Forelimb muscle (tissue), 1 donor: ENCODE measurements at regions not wholly inside any gene's neighbourhood (a gene's known extent, or its start where the extent isn't known, plus 50 kb on each side); places are given as distances from the start of the nearest gene placed in this dataset.
"Not testable (repeated sequence)": the region's sequence is repeated elsewhere in the genome, so short reads cannot be mapped to it uniquely, and the experiment has no call there.

Experiments used
- DNase-seq: peaks from one replicate; pipeline ENCODE4 v3.0.0-alpha.2; 2013; ENCODE audit warnings: low read depth

DNA sequence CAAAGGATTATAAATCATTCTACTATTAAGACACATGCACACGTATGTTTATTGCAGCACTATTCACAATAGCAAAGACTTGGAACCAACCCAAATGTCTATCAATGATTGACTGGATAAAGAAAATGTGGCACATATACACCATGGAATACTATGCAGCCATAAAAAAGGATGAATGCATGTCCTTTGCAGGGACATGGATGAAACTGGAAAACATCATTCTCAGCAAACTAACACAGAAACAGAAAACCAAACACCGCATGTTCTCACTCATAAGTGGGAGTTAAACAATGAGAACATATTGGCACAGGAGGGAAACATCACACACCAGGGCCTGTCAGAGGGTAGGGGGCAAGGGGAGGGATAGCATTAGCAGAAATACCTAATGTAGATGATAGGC lies 646.7 kb upstream of the ARRDC3 start:
- not testable (repeated sequence) for DNase-seq

DNA sequence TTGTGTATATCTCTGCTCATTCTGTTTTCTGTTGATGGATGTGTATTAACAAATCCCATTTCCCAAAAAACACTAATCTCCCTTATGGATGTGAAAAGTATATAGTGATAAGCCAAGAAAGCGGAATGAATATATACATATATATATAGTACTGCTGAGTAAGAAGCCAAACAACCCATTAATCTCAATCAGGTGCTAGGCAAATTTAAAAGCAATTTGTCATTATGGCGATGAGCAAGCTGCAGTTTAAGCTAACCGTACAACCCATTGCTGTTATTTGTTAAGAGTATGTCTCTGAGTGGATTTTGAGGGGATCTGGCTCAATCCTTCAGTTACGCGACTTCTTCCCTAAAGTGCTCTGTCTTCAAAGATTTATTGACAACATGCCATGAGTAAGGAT lies 640.4 kb upstream of the ARRDC3 start:
- DNase-seq = no peak

DNA sequence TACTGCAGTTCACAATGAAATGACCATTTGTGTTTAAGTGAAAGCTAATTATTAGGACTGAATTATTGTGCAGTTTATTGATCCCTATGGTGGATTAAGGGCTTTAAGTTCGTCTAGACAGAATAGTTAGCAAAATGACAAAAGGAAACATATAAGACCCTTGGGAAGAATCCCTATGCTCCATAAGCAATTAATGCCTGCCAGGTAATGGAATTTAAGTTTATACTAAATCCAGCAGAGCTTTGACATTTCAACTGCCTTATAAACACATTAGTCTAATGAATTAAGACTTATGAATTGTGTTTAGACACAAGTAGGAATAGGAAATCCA lies 640.0 kb upstream of the ARRDC3 start:
- DNase-seq = no peak

DNA sequence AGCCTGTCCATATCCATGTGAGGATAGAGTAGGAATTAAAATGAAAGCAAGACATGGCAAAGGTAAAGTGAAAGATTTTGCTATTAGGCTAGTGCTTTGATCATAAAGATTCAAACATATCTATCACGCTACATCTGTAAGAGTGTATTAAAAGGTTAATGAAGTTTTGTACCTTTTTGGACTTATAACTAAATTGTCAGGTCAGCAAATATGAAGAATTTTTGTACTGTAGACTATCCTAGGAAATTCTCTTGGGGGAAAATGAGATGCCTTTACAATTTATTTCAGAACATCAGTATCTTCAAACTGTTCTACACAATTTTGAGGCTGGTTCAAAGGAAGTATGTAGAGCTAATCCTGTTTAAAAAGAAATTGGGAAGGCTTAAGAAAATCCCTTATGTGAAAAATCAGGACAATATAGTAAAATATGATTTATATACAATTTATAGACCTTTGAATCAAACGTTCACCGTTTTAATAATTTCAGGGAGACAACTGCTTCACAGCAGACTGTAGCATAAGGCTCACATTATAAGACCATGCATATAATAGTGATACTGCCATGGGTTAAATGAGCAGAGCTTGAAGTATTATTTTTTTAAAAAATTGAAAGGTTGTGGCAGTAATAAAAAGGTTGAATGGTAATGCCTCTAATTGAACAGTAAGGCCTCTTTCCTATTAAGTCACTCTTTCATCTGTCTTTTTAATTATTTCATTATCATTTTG lies 639.5 kb upstream of the ARRDC3 start:
- DNase-seq = no peak

- no peak for DNase-seq
Observed at GRCh38 chr5:92019376-92019990, 636.4 kb upstream of the ARRDC3 start.

GRCh38 chr5:92017776-92018175 lies 634.7 kb upstream of the ARRDC3 start:
- no peak for DNase-seq

DNA sequence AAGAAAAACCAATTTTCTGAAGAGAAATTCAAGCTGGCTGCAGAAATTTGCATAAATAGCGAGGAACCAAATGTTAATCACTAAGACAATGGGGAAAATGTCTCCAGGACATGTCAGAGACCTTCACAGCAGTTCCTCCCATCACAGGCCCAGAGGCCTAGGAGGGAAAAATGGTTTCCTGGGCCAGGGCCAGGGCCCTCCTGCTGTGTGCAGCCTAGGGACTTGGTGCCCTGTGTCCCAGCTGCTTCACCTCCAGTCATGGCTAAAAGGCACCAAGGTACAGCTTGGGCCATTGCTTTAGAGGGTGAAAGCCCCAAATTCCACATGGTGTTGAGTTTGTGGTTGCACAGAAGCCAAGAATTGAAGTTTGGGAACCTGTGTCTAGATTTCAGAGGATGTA lies 628.7 kb upstream of the ARRDC3 start:
- DNase-seq = not testable (repeated sequence)

- DNase-seq = no peak
Observed at GRCh38 chr5:92003806-92004205, 620.7 kb upstream of the ARRDC3 start.

DNA sequence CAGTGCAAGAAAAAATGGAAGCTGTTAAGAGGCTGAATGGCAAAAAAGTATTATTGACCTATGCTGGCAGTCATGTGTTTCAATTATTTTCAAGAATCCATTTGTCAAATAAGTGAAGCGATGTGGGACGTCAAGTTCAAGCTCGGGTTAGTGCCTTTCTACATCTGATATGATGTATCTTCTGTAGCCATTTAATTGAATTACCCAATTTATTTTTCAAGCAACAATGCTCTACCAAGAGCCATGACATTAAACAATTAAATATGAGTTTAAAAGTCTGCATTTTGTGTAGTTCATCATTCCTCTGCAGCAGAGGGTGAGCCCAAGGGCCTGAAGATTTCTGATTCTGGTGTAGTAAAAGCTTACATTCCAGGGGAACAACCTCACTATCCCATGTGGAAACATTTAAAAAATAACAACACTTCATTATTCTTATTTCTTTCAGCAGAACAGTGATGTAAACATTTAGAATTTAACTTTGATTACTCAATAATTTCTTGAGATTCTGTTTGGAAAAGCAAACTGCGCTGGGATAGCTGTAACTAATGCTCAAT lies 619.7 kb upstream of the ARRDC3 start:
- no peak for DNase-seq

- DNase-seq = no peak
Observed at GRCh38 chr5:91998774-91999173, 615.7 kb upstream of the ARRDC3 start.

- no peak for DNase-seq
Observed at GRCh38 chr5:91983869-91984268, 600.8 kb upstream of the ARRDC3 start.

DNA sequence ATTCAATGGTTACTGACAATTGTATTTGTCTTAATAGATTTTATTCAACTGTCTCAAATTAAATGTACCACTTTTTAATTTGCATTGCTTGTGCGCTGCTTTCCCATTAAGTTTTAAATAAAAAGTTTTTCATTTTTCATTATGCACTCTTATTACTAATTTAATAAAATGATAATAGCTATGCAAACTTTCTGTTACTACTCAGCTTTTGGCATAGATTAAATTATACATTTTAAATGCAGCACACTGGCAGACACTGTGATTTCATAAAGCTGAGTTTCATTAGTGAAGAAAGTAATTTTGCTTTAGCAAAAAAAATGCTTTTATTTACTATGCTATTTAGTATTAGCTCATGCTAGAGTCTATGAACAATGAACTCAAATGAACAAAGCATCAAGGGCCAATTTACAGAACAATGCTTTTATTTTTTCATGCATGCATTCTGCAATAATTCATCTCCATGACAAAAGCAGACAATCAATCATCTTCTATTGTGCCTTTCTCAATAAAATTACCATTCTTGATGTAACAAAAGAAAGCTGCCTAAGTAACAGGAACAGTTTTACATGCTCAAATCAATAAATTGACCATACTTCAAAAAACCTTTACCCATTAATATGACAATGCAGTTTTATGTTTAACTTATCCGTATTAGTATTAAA lies 595.2 kb upstream of the ARRDC3 start:
- no peak for DNase-seq

- DNase-seq = no peak
Observed at GRCh38 chr5:91977579-91977978, 594.5 kb upstream of the ARRDC3 start.

- DNase-seq = no peak
Observed at GRCh38 chr5:91976451-91976850, 593.3 kb upstream of the ARRDC3 start.

DNA sequence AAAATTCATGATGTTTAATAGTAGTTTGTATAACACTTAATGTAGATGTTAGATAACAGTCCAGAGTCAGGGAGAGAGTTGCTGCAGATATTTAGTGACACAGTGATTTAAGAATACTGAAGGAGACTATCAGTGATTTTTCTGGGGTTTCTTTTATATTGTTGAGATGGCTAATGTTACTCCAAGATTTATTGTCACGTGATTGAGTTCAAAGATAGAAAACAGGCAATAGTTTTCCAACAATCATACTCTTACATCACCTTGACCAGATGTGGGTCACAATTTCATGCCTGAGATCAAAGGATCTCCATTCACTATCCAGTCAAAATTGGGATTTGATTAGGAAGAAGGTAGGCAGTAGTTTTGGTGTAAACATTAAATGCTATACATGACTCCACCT lies 580.0 kb upstream of the ARRDC3 start:
- no peak for DNase-seq

GRCh38 chr5:91957666-91958065 lies 574.5 kb upstream of the ARRDC3 start:
- DNase-seq = no peak

GRCh38 chr5:91956738-91957137 lies 573.6 kb upstream of the ARRDC3 start:
- no peak for DNase-seq

GRCh38 chr5:91955610-91956009 lies 572.5 kb upstream of the ARRDC3 start:
- no peak for DNase-seq

- no peak for DNase-seq
Observed at GRCh38 chr5:91954136-91954535, 571.0 kb upstream of the ARRDC3 start.

DNA sequence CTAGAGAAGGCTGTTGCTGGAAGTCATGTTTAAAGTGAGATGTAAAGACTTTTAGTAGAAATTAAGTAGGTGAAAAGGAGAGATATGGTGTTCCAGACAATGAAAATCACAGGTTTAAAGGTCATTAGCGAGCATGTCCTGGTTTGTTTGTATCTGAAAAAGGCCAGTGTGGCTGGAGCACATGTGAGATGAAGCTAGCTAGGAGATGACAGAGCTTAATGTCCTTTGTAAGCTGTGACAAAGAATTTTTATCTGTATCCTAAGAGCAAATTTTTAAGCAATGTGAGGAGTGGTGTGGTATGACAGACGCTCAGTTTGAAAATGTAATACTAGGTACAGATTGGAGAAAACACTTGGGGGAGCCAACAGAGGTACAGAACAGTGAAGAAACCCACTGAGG lies 567.2 kb upstream of the ARRDC3 start:
- no peak for DNase-seq

GRCh38 chr5:91946870-91947269 lies 563.8 kb upstream of the ARRDC3 start:
- DNase-seq = no peak

DNA sequence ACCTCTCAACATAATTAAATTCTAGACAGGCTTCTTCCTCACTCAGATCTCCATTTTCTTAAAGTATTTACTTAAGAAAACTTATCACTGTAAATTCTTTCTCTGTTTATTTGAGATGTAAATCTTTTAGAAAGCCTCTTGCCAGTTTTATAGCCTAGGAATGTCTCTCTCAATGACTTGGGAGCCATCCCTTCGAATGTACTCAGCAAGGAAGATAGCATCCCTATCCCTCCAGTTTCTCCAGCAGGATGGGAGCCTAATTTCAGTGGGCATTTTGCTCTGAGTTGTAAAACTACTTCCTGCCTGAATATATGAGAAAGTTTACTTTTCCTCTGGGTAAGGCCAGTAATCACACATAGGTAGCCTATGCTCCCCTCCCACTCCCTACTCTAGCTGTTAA lies 558.5 kb upstream of the ARRDC3 start:
- no peak for DNase-seq

DNA sequence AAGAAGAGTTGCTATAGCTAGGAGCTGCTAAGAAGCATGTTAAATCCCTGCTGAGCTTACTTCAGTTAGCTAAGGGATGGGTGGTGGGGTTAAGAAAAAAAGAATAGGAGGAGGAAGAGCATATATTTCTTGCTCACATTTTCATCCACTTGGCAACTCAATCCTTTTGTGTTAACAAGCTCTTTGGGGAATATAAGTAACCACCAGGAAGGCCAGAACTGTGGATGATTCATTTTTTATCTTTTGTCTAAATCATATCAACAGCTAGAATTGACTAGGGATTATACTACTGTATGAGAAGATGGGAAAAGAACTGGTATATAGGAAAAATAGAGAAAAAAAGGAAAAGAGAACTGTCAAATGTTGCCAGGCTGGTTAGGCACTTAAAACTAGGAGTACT lies 555.3 kb upstream of the ARRDC3 start:
- no peak for DNase-seq
